GM10266 (cell line): ENCODE measurements at regions not wholly inside any gene's neighbourhood (a gene's known extent, or its start where the extent isn't known, plus 50 kb on each side); places are given as distances from the start of the nearest gene placed in this dataset.

ENCODE experiments used
- DNase-seq: peaks from one replicate; pipeline ENCODE4 v3.0.0; 2012; ENCODE audit errors: extremely low spot score
- TF ChIP-seq, protein P1 (sequence below): IDR thresholded peaks from 2 replicates; pipeline ENCODE4 v1.5.1; 2012; ENCODE audit warnings: mild to moderate bottlenecking, low read depth; ENCODE audit not compliant: control insufficient read depth, insufficient read depth; ENCODE audit errors: missing control alignments

DNA sequence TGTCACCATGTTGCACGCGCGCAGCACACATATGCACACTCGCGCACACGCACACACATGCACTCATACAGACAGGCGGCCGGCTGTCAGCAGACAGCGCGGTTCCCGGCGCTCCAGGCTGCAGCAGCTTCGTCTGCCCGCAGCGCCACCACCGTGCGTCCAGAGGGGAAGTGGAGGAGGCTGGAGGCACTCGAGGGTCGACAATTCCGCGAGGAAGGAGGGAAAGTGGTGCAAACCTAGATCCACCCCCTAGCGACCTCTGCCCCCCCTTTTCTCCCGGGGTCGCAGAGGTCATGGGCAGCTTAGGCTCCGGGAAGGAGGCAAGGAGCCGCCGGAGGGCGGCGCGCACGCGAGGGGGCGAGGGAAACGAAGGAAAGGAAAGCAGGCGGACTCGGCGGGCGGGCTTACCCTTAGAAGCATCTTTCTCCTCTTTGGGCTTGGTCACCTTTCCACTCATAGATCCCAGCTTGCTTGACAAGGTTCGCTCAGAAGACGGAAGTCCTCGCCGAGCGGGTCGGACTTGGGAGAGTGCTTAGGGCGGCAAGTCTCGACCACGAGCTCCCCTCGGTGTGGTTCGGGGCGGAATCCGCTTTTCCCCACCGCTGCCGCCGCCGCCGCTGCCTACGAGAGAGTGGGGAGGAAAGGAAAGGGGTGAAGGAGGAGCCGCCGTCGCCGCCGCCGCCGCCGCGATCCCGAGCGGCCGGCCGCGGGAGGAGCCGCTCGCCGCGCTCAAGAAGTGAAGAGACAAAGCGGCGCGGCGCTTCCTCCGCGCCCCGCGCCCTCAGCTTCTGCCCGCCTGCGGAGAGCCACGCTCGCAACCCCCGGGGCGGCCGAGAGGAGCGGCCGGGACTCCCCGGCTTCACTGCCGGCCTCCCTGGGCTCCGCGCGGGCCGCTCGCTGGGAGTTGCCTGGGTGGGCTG lies 326.6 kb upstream of the F9 start:
- DNase-seq, result no peak
- TF ChIP-seq, protein P1, sequence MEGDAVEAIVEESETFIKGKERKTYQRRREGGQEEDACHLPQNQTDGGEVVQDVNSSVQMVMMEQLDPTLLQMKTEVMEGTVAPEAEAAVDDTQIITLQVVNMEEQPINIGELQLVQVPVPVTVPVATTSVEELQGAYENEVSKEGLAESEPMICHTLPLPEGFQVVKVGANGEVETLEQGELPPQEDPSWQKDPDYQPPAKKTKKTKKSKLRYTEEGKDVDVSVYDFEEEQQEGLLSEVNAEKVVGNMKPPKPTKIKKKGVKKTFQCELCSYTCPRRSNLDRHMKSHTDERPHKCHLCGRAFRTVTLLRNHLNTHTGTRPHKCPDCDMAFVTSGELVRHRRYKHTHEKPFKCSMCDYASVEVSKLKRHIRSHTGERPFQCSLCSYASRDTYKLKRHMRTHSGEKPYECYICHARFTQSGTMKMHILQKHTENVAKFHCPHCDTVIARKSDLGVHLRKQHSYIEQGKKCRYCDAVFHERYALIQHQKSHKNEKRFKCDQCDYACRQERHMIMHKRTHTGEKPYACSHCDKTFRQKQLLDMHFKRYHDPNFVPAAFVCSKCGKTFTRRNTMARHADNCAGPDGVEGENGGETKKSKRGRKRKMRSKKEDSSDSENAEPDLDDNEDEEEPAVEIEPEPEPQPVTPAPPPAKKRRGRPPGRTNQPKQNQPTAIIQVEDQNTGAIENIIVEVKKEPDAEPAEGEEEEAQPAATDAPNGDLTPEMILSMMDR, result no peak

DNA sequence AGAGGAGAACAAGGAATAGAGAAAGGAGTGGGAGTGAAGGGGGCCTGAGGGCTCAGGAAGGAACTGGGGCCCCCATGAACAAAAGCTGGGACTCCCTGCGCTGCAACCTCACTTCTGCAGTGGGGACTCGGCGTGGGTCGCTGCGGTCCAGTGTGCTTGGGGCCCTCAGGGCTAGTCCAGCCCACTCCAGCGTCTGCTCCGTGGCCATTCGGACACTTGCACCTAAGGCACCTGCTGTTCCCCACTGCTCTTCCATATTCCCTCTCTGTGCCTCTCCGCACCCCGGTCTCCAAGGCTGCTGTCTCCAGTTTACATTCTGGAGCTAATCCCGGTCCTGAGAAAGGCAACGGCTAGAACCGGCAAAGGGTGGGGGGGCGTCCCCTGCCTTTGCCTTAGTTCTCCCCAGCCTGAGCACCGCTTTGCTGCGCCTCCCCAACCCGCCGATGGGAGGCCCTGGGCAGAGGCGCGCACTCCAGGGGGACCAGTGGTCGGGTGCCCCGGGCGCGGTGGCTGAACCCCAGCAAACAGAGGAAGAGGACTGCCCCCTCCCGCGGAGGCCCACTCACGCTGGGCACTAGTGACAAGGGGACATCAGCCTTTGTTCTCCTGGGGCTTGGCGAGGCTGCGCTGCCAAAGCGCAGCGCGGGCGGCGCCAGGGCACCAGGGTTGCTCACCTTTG lies 327.7 kb upstream of the F9 start:
- no peak for DNase-seq
- TF ChIP-seq, protein P1, result no peak

DNA sequence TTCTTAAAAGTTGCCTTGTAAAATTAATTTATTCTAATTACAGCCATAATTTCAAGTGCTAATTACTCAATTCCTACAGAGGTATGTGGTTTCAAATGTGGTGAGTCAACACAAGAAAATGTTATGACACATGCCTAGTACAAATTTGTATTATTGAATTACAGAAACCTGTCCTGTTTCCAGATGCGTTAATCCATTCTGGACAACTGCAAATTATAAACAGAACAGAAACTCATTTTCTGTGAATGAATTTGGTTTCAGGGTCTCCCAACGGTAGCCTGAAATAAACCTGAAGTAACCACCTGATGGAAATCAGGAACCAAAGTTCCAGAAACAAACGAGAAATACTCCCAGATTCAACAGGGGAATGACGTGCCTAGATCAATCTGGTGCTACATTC lies 328.6 kb upstream of the F9 start:
- no peak for DNase-seq
- TF ChIP-seq, protein P1, result no peak

DNA sequence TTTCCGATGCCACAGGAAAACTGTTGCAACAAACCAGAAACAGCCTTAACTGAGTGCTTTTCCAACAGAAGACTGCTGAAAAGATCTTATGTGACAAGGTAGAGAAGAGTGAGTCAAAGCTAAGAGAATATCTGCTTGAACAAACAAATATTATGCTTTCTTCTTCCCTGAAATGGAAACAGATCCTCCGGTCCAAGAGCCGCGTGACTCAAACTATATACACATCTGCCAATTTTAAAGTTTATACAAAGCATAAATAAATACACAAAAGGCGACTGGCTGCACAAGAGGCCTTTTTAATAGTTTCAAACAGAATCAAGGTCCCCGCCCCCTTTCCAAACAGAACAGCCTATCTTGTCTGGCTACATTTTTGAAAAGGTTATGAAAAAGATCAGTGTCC lies 329.7 kb upstream of the F9 start:
- DNase-seq, result no peak
- TF ChIP-seq, protein P1, result no peak

DNA sequence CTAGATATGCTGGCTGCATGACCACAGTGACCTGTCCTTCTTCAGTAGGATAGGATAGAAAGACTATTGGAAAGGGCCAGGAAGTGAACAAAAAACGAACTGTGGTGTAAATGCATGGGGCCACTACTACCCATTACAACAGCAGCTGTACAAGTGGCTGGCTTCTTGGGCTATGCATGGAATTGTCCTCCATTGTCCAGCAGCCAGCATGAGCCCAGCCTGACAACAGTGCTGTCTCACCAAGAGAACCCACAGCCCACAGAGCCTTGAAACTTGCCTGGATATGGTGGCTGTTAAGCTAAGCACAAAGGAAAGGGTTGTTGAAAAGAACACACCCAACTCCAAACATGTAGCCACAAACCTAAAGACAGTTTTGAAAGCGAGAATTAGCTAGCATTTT lies 330.2 kb upstream of the F9 start:
- DNase-seq, result no peak
- TF ChIP-seq, protein P1, result no peak

DNA sequence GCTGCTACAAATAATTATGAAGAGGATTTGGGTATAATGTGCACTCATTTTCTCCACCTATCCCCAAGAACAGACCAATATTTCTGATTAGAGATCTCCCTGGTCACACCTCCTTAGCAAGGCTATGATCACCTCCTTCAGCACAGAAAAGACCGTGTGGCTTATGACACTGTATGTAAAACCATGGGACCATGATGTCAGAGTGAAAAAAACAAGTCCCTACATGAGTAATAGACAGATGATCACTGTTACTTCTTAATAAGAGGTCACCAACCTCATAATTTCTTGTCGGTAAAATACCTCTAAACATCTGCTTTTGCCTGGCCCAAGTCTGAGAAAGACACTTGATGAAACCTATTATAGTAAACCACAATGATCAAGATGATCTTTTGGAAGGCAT lies 330.6 kb upstream of the F9 start:
- TF ChIP-seq, protein P1, result no peak
- DNase-seq, result no peak

DNA sequence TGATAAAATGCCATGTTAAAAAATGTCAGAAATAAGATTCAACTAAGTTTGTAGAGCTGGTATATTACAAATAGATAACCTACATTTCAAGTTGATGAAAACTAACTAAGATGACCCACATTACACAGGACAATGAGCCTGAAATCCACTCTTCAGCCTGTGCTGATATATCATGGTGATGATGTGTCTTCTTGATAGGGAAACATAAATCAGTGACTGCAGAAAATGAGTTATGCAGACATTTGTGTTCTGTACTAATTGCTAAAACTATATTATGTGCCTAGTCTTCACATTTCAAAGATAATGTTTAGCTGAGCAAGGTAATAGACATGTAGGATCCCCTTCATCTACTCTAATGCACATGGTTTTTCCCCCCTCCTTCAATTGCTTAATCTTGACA lies 331.6 kb upstream of the F9 start:
- no peak for DNase-seq
- TF ChIP-seq, protein P1, result no peak
